ENCODE measurements at regions not wholly inside any gene's neighbourhood (a gene's known extent, or its start where the extent isn't known, plus 50 kb on each side); places are given as distances from the start of the nearest gene placed in this dataset.

- TF ChIP-seq, protein P1, sequence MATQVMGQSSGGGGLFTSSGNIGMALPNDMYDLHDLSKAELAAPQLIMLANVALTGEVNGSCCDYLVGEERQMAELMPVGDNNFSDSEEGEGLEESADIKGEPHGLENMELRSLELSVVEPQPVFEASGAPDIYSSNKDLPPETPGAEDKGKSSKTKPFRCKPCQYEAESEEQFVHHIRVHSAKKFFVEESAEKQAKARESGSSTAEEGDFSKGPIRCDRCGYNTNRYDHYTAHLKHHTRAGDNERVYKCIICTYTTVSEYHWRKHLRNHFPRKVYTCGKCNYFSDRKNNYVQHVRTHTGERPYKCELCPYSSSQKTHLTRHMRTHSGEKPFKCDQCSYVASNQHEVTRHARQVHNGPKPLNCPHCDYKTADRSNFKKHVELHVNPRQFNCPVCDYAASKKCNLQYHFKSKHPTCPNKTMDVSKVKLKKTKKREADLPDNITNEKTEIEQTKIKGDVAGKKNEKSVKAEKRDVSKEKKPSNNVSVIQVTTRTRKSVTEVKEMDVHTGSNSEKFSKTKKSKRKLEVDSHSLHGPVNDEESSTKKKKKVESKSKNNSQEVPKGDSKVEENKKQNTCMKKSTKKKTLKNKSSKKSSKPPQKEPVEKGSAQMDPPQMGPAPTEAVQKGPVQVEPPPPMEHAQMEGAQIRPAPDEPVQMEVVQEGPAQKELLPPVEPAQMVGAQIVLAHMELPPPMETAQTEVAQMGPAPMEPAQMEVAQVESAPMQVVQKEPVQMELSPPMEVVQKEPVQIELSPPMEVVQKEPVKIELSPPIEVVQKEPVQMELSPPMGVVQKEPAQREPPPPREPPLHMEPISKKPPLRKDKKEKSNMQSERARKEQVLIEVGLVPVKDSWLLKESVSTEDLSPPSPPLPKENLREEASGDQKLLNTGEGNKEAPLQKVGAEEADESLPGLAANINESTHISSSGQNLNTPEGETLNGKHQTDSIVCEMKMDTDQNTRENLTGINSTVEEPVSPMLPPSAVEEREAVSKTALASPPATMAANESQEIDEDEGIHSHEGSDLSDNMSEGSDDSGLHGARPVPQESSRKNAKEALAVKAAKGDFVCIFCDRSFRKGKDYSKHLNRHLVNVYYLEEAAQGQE (IDR thresholded peaks at IDR 0.05; ENCODE audit: insufficient replicate concordance, low read depth): no peak
- TF ChIP-seq CTCF (IDR thresholded peaks at IDR 0.05; ENCODE audit: insufficient read depth, low read length): no peak
- TF ChIP-seq POLR2AphosphoS5 (IDR thresholded peaks at IDR 0.05; ENCODE audit: low read depth): no peak
- no peak for TF ChIP-seq GABPA (IDR thresholded peaks at IDR 0.05; ENCODE audit: low read depth)
Measured at GRCh38 chr5:143495821-143496275, 92.4 kb upstream of the NR3C1 start.

Data from HL-60 (cell line).